Prostate gland (tissue), 2 donors: ENCODE measurements at regions not wholly inside any gene's neighbourhood (a gene's known extent, or its start where the extent isn't known, plus 50 kb on each side); places are given as distances from the start of the nearest gene placed in this dataset.

Source experiments
- DNase-seq: peaks from one replicate; pipeline ENCODE4 v3.0.0-alpha.2; 2019; ENCODE audit warnings: low spot score
- H3K27ac ChIP-seq, 2 donors: fragments of 200-600 bp; sonication (generic); 2 replicates each; pipeline ENCODE4 v1.5.1; 2017 to 2019
- H3K27me3 ChIP-seq: fragments of 200-600 bp; sonication (generic); replicated peaks from 2 replicates; pipeline ENCODE4 v1.5.1; 2019; ENCODE audit not compliant: insufficient read depth
- H3K36me3 ChIP-seq, 2 donors: fragments of 200-600 bp; sonication (generic); 1 replicate in 1 of 2; 2 replicates in 1 of 2; pipeline versions ENCODE4 v1.5.1 to v1.8.1; 2017 to 2019
- H3K4me1 ChIP-seq: fragments of 200-600 bp; sonication (generic); replicated peaks from 2 replicates; pipeline ENCODE4 v1.5.1; 2019
- H3K4me3 ChIP-seq, 2 donors: fragments of 200-600 bp; sonication (generic); 2 replicates each; pipeline ENCODE4 v1.5.1; 2017 to 2019
- H3K9me3 ChIP-seq: fragments of 200-600 bp; sonication (generic); 2 replicates; pipeline ENCODE4 v1.5.1; 2017
- CTCF ChIP-seq, 4 experiments: fragments of 200-600 bp in 2 of 4; fragments of 450-650 bp in 2 of 4; sonication (generic) in 2 of 4; IDR thresholded peaks; 1 replicate in 3 of 4; 2 replicates in 1 of 4; pipeline ENCODE4 v1.5.1; 2016 to 2019; ENCODE audit warnings: antibody characterized with exemption in 4 of 4, mild to moderate bottlenecking in 2 of 4, moderate library complexity in 2 of 4
- POLR2A ChIP-seq: fragments of 450-650 bp; IDR thresholded peaks from one replicate; pipeline ENCODE4 v1.6.1; 2016; ENCODE audit warnings: antibody characterized with exemption, mild to moderate bottlenecking
- POLR2AphosphoS5 ChIP-seq: sonication (generic); formaldehyde crosslinking; IDR thresholded peaks from one replicate; pipeline ENCODE4 v1.6.1; 2017; ENCODE audit warnings: antibody characterized with exemption
- WGBS: methylation state at CpG from one replicate; pipeline ENCODE4 v1.1.5; 2018; 5-methylcytosine and 5-hydroxymethylcytosine counted together
- intact Hi-C: fragments of 100-400 bp; cut with DNase I; formaldehyde crosslinking; loops from one replicate; pipeline ENCODE4 v1.14.2; 2022

- Histone ChIP-seq H3K36me3 (no peaks in the 10 kb centered on the region), H3K27ac (no peak overlapping the region), H3K4me1 (no peaks in the 10 kb centered on the region), H3K9me3 (no peaks in the 10 kb centered on the region), H3K27me3 (no peaks in the 10 kb centered on the region), H3K4me3 (no peak overlapping the region)
- 0% methylated on average over 1 of the region's 1 CpG for WGBS
- intact Hi-C loops: no loop called here
- no peak for DNase-seq
- no peak for TF ChIP-seq POLR2AphosphoS5
- TF ChIP-seq POLR2A: no peak
- TF ChIP-seq CTCF (IDR thresholded peaks at IDR 0.05): no peak
Observed at GRCh38 chr5:14064841-14065240, 78.3 kb upstream of the TRIO start.

GRCh38 chr5:14063691-14064090, 79.5 kb upstream of the TRIO start:
- no peaks in the 10 kb centered on the region for H3K36me3 ChIP-seq
- no peak overlapping the region for H3K4me3 ChIP-seq
- intact Hi-C loops: no loop called here
- no peaks in the 10 kb centered on the region for H3K9me3 ChIP-seq
- H3K27me3 ChIP-seq: no peaks in the 10 kb centered on the region
- TF ChIP-seq CTCF (IDR thresholded peaks at IDR 0.05): no peak
- no peak for TF ChIP-seq POLR2AphosphoS5
- no peak for TF ChIP-seq POLR2A
- no peak overlapping the region for H3K27ac ChIP-seq
- H3K4me1 ChIP-seq: no peaks in the 10 kb centered on the region
- 100% methylated on average over 1 of the region's 1 CpG for WGBS
- no peak for DNase-seq

- TF ChIP-seq POLR2A: no peak
- no peak for TF ChIP-seq POLR2AphosphoS5
- no peak for TF ChIP-seq CTCF (IDR thresholded peaks at IDR 0.05)
- H3K4me1 ChIP-seq: no peaks in the 10 kb centered on the region
- H3K9me3 ChIP-seq: no peaks in the 10 kb centered on the region
- no peak for DNase-seq
- no peaks in the 10 kb centered on the region for H3K36me3 ChIP-seq
- H3K4me3 ChIP-seq: no peak overlapping the region
- 82% methylated on average over 4 of the region's 4 CpGs for WGBS
- no peak overlapping the region for H3K27ac ChIP-seq
- no peaks in the 10 kb centered on the region for H3K27me3 ChIP-seq
- intact Hi-C loops: no loop called here
Observed at GRCh38 chr5:14063138-14063537, 80.0 kb upstream of the TRIO start.

GRCh38 chr5:14062178-14062577, 81.0 kb upstream of the TRIO start:
- Histone ChIP-seq H3K27me3 (no peaks in the 10 kb centered on the region), H3K27ac (no peak overlapping the region), H3K4me3 (no peak overlapping the region), H3K36me3 (no peaks in the 10 kb centered on the region), H3K9me3 (no peaks in the 10 kb centered on the region), H3K4me1 (no peaks in the 10 kb centered on the region)
- WGBS: 73% methylated on average over 2 of the region's 2 CpGs
- intact Hi-C loops: no loop called here
- no peak for TF ChIP-seq CTCF (IDR thresholded peaks at IDR 0.05)
- DNase-seq: no peak

GRCh38 chr5:14061106-14061505, 82.0 kb upstream of the TRIO start:
- Histone ChIP-seq H3K4me3 (no peak overlapping the region), H3K36me3 (no peaks in the 10 kb centered on the region), H3K27ac (no peak overlapping the region), H3K27me3 (no peaks in the 10 kb centered on the region), H3K9me3 (no peaks in the 10 kb centered on the region), H3K4me1 (no peaks in the 10 kb centered on the region)
- DNase-seq: no peak
- intact Hi-C loops: no loop called here
- TF ChIP-seq POLR2A: no peak
- no peak for TF ChIP-seq POLR2AphosphoS5
- TF ChIP-seq CTCF (IDR thresholded peaks at IDR 0.05): no peak
- WGBS: 87% methylated on average over 5 of the region's 5 CpGs
